HepG2 (cell line): ENCODE measurements at regions not wholly inside any gene's neighbourhood (a gene's known extent, or its start where the extent isn't known, plus 50 kb on each side); places are given as distances from the start of the nearest gene placed in this dataset.

Source experiments
- ATAC-seq: fragments of 200-7000 bp; cut with Tn5 transposase; 3 replicates; pipeline ENCODE4 v1.9.1; 2020; ENCODE audit warnings: mild to moderate bottlenecking, moderate library complexity
- BruUV-seq: library from RNA; stranded (reverse); fragments of 400-500 nt; replicated peaks from 2 replicates; lab custom pipeline; 2021; lab: Mats Ljungman, UMichigan
- CTCF ChIA-PET: fragments of 300-600 bp; formaldehyde crosslinking; extraction: SDS; loops from one replicate; lab custom pipeline; 2021; ENCODE audit warnings: low total read pairs, inconsistent platforms, low intra/inter-chr PET ratio; lab: Yijun Ruan, JAX
- POLR2A ChIA-PET: fragments of 350-600 bp; sonication (Branson Sonifier 250); formaldehyde crosslinking; loops from one replicate; lab custom pipeline; 2020; ENCODE audit warnings: antibody characterized with exemption, inconsistent platforms; lab: Yijun Ruan, JAX
- DNase-seq: peaks from one replicate; pipeline ENCODE4 v3.0.0-alpha.2; 2015; ENCODE audit warnings: low spot score
- FAIRE-seq: peaks from 3 replicates; lab custom pipeline; 2011; peaks lifted over from hg19 to GRCh38; lab: Jason Lieb, UNC
- H2AFZ ChIP-seq: one replicate; pipeline ENCODE4 v1.6.1; 2011; ENCODE audit warnings: low read length, inconsistent platforms
- H3K27ac ChIP-seq: fragments of 300-600 bp; 3 replicates; pipeline ENCODE4 v1.8.0; 2011; ENCODE audit warnings: mixed run types, mild to moderate bottlenecking, mixed read lengths, low read length, inconsistent platforms; ENCODE audit not compliant: insufficient read depth; ENCODE audit errors: extremely low read length
- H3K27me3 ChIP-seq, 2 experiments: fragments of 200-600 bp in 1 of 2; 2 replicates in 1 of 2; 3 replicates in 1 of 2; pipeline versions ENCODE4 v1.6.0 to v1.8.0; 2011; ENCODE audit warnings: low read length in 2 of 2, mild to moderate bottlenecking in 2 of 2, moderate library complexity in 2 of 2, inconsistent platforms in 1 of 2; ENCODE audit not compliant: insufficient read depth in 2 of 2, control insufficient read depth in 1 of 2
- H3K36me3 ChIP-seq, 2 experiments: fragments of 200-600 bp in 1 of 2; replicated peaks in 1 of 2; 2 replicates in 1 of 2; 3 replicates in 1 of 2; pipeline versions ENCODE4 v1.5.1 to v1.8.0; 2011; ENCODE audit warnings: low read length in 2 of 2, inconsistent platforms in 1 of 2; ENCODE audit not compliant: insufficient read depth in 2 of 2, control insufficient read depth in 1 of 2
- H3K4me1 ChIP-seq: 2 replicates; pipeline ENCODE4 v1.5.1; 2012; ENCODE audit warnings: low read length, inconsistent platforms; ENCODE audit not compliant: insufficient read depth
- H3K4me2 ChIP-seq: 2 replicates; pipeline ENCODE4 v1.6.0; 2011; ENCODE audit warnings: low read depth, low read length, inconsistent platforms
- H3K4me3 ChIP-seq, 3 experiments: fragments of 200-600 bp in 1 of 3; sonication (generic), shearing (Covaris generic) in 1 of 3; replicated peaks in 1 of 3; 2 replicates each; pipeline ENCODE4 v1.5.1; 2011 to 2016; ENCODE audit warnings: low read length in 3 of 3, inconsistent platforms in 2 of 3, low read depth in 2 of 3, mild to moderate bottlenecking in 2 of 3, control low read depth in 1 of 3, mixed read lengths in 1 of 3; ENCODE audit not compliant: insufficient read depth in 1 of 3
- H3K79me2 ChIP-seq: one replicate; pipeline ENCODE4 v1.6.1; 2011; ENCODE audit warnings: low read length, inconsistent platforms; ENCODE audit not compliant: insufficient read depth
- H3K9ac ChIP-seq: 2 replicates; pipeline ENCODE4 v1.6.0; 2011; ENCODE audit warnings: mild to moderate bottlenecking, low read depth, low read length, inconsistent platforms; ENCODE audit not compliant: insufficient read depth
- H3K9me3 ChIP-seq: 2 replicates; pipeline ENCODE4 v1.5.1; 2012; ENCODE audit warnings: mild to moderate bottlenecking, low read length
- H4K20me1 ChIP-seq: 2 replicates; pipeline ENCODE4 v1.6.0; 2011; ENCODE audit warnings: inconsistent platforms, mild to moderate bottlenecking, low read length, moderate library complexity; ENCODE audit not compliant: insufficient read depth
- FUBP1 ChIP-seq: sonication (generic); formaldehyde crosslinking; IDR thresholded peaks from 2 replicates; pipeline ENCODE4 v1.5.1; 2020; ENCODE audit warnings: missing genetic modification reagents, mild to moderate bottlenecking, borderline replicate concordance
- MAZ ChIP-seq, 2 experiments: sonication (generic) in 1 of 2; formaldehyde crosslinking in 1 of 2; IDR thresholded peaks; 2 replicates each; pipeline versions ENCODE4 v1.5.0 to v1.6.1; 2012 to 2020; ENCODE audit warnings: low read depth in 2 of 2, mild to moderate bottlenecking in 2 of 2, borderline replicate concordance in 1 of 2, improper control_type of control experiment in 1 of 2, low read length in 1 of 2, missing genetic modification reagents in 1 of 2, moderate library complexity in 1 of 2
- NFATC3 ChIP-seq: sonication (generic); formaldehyde crosslinking; IDR thresholded peaks from 2 replicates; pipeline ENCODE4 v1.5.1; 2020; ENCODE audit warnings: mild to moderate bottlenecking, missing genetic modification reagents
- RBM39 ChIP-seq: fragments of 200-400 bp; formaldehyde crosslinking; IDR thresholded peaks from one replicate; pipeline ENCODE4 v1.6.1; 2018; ENCODE audit warnings: antibody characterized with exemption, mild to moderate bottlenecking, low read depth, low read length; ENCODE audit not compliant: poor library complexity, severe bottlenecking
- RXRB ChIP-seq: IDR thresholded peaks from 2 replicates; pipeline ENCODE4 v1.6.1; 2016; ENCODE audit warnings: borderline replicate concordance, missing genetic modification reagents, missing compliant biosample characterization
- SP2 ChIP-seq: sonication (generic); formaldehyde crosslinking; IDR thresholded peaks from 2 replicates; pipeline ENCODE4 v1.5.1; 2020; ENCODE audit warnings: mild to moderate bottlenecking, missing genetic modification reagents
- THAP8 ChIP-seq: sonication (generic); formaldehyde crosslinking; IDR thresholded peaks from 2 replicates; pipeline ENCODE4 v1.5.1; 2020; ENCODE audit warnings: missing genetic modification reagents, mild to moderate bottlenecking, borderline replicate concordance
- TRIM22 ChIP-seq: fragments of 450-650 bp; IDR thresholded peaks from 2 replicates; pipeline ENCODE4 v1.6.1; 2017
- ZNF136 ChIP-seq: sonication (generic); formaldehyde crosslinking; IDR thresholded peaks from 2 replicates; pipeline ENCODE4 v1.8.1; 2022; ENCODE audit warnings: low read depth, mild to moderate bottlenecking, moderate library complexity, missing genetic modification reagents
- ZNF275 ChIP-seq: sonication (generic); formaldehyde crosslinking; IDR thresholded peaks from 2 replicates; pipeline ENCODE4 v1.8.0; 2022; ENCODE audit warnings: missing genetic modification reagents, mild to moderate bottlenecking, inconsistent platforms, borderline replicate concordance
- ZNF629 ChIP-seq: sonication (generic); formaldehyde crosslinking; conservative IDR thresholded peaks from 2 replicates; pipeline ENCODE4 v1.5.0; 2020; ENCODE audit warnings: missing genetic modification reagents
- WGBS: methylation state at CpG from one replicate; pipeline ENCODE4 v1.1.6; 2017; ENCODE audit warnings: low lambda C conversion rate; 5-methylcytosine and 5-hydroxymethylcytosine counted together
- in situ Hi-C: cut with HindIII; loops from 2 replicates; pipeline ENCODE4 v1.10.0; 2017; ENCODE audit warnings: low pct_unique_long_range_greater_than_20kb; ENCODE audit not compliant: extremely low pct_ligation_motif_present
- intact Hi-C: fragments of 100-400 bp; cut with micrococcal nuclease; formaldehyde crosslinking; loops from one replicate; pipeline ENCODE4 v1.10.0; 2022; ENCODE audit not compliant: unreplicated experiment

- no peak overlapping the region for H3K4me3 ChIP-seq
- FAIRE-seq: no peak
- no peaks in the 10 kb centered on the region for H4K20me1 ChIP-seq
- no peaks in the 10 kb centered on the region for H3K9me3 ChIP-seq
- no peak overlapping the region for H3K4me2 ChIP-seq
- no TSS peak for BruUV-seq
- no peak for ATAC-seq
- no peaks in the 10 kb centered on the region for H3K79me2 ChIP-seq
- in situ Hi-C loops: no loop called here
- H3K27ac ChIP-seq: no peak overlapping the region
- ChIA-PET POLR2A (no interaction called here), CTCF (no interaction called here)
- WGBS: 7% methylated on average over 10 of the region's 10 CpGs
- no peak for DNase-seq
- H3K4me1 ChIP-seq: 0 out of 2 replicates have a peak, but pooled peaks cover 2% of the 10 kb centered on the region
- no peak overlapping the region for H2AFZ ChIP-seq
- H3K27me3 ChIP-seq: peaks cover 2 to 7% of the 10 kb centered on the region in 2 experiments; a peak in 2 of 5 replicates
- intact Hi-C loops: no loop called here
- H3K9ac ChIP-seq: no peak overlapping the region
- H3K36me3 ChIP-seq: no peaks in the 10 kb centered on the region
- TF ChIP-seq FUBP1: no peak
- no peak for TF ChIP-seq RXRB (CRISPR knock-in tag)
- TF ChIP-seq TRIM22: no peak
- TF ChIP-seq THAP8: no peak
- TF ChIP-seq NFATC3 (CRISPR knock-in tag): no peak
- no peak for TF ChIP-seq ZNF136 (CRISPR knock-in tag)
- no peak for TF ChIP-seq RBM39
- TF ChIP-seq ZNF275 (CRISPR knock-in tag): no peak
- no peak for TF ChIP-seq ZNF629 (CRISPR knock-in tag)
- TF ChIP-seq MAZ (IDR thresholded peaks at IDR 0.05; ENCODE audit: borderline replicate concordance, low read depth, low read length): no peak
- no peak for TF ChIP-seq MAZ (CRISPR knock-in tag; IDR thresholded peaks at IDR 0.05; ENCODE audit: low read depth)
- TF ChIP-seq SP2: no peak
These were observed 344.7 kb downstream of the MN1 start for GRCh38 chr22:27456696-27457503.
